Neural cell (in vitro differentiated cells): ENCODE measurements at regions not wholly inside any gene's neighbourhood (a gene's known extent, or its start where the extent isn't known, plus 50 kb on each side); places are given as distances from the start of the nearest gene placed in this dataset.

ENCODE experiments used
- H2AFZ ChIP-seq: fragments of 200-600, 300-800 bp; sonication (generic), shearing (Covaris generic); 2 replicates; pipeline ENCODE4 v1.6.0; 2014; ENCODE audit warnings: low read depth, mild to moderate bottlenecking, antibody characterized with exemption, low read length, moderate library complexity
- H3F3A ChIP-seq: fragments of 200-600 bp; shearing (Covaris generic); 2 replicates; pipeline ENCODE4 v1.6.1; 2016; ENCODE audit warnings: mild to moderate bottlenecking, moderate library complexity, mixed read lengths, antibody characterized with exemption, low read length; ENCODE audit not compliant: insufficient read depth, poor library complexity, severe bottlenecking
- H3K27ac ChIP-seq: fragments of 200-600, 300-800 bp; sonication (generic), shearing (Covaris generic); 2 replicates; pipeline ENCODE4 v1.5.1; 2014; ENCODE audit warnings: mild to moderate bottlenecking, low read length, moderate library complexity
- H3K27me3 ChIP-seq: fragments of 300-800, 200-600 bp; sonication (generic), shearing (Covaris generic); 2 replicates; pipeline ENCODE4 v1.6.0; 2014; ENCODE audit warnings: mild to moderate bottlenecking, low read depth, low read length, moderate library complexity; ENCODE audit not compliant: insufficient read depth
- H3K36me3 ChIP-seq: fragments of 300-800, 200-600 bp; sonication (generic), shearing (Covaris generic); 2 replicates; pipeline ENCODE4 v1.5.1; 2014; ENCODE audit warnings: mild to moderate bottlenecking, antibody characterized with exemption, low read length, moderate library complexity; ENCODE audit not compliant: insufficient read depth
- H3K4me2 ChIP-seq: fragments of 300-800, 200-600 bp; sonication (generic), shearing (Covaris generic); 2 replicates; pipeline ENCODE4 v1.6.0; 2014; ENCODE audit warnings: mild to moderate bottlenecking, low read length
- H3K4me3 ChIP-seq: fragments of 300-800, 200-600 bp; sonication (generic), shearing (Covaris generic); 2 replicates; pipeline ENCODE4 v1.5.1; 2014; ENCODE audit warnings: mild to moderate bottlenecking, low read length, moderate library complexity
- H3K79me2 ChIP-seq: fragments of 200-600 bp; shearing (Covaris generic); replicated peaks from 2 replicates; pipeline ENCODE4 v1.6.0; 2014; ENCODE audit warnings: mild to moderate bottlenecking, low read length, moderate library complexity; ENCODE audit not compliant: insufficient read depth
- H3K9ac ChIP-seq: fragments of 300-800, 200-600 bp; sonication (generic), shearing (Covaris generic); 2 replicates; pipeline ENCODE4 v1.6.1; 2016; ENCODE audit warnings: mild to moderate bottlenecking, low read length, mixed read lengths
- H3K9me2 ChIP-seq: fragments of 200-600 bp; shearing (Covaris generic); 2 replicates; pipeline ENCODE4 v1.6.1; 2016; ENCODE audit warnings: mild to moderate bottlenecking, low read length, mixed read lengths; ENCODE audit not compliant: insufficient read depth
- H3K9me3 ChIP-seq: fragments of 200-600, 300-800 bp; sonication (generic), shearing (Covaris generic); 2 replicates; pipeline ENCODE4 v1.6.1; 2016; ENCODE audit warnings: mild to moderate bottlenecking, mixed run types, low read length, moderate library complexity, mixed read lengths
- H4K20me1 ChIP-seq: fragments of 200-600 bp; shearing (Covaris generic); 2 replicates; pipeline ENCODE4 v1.6.1; 2016; ENCODE audit warnings: mild to moderate bottlenecking, mixed run types; ENCODE audit not compliant: insufficient read depth
- EP300 ChIP-seq: fragments of 450-650 bp; conservative IDR thresholded peaks from 2 replicates; pipeline ENCODE4 v1.6.1; 2014; ENCODE audit warnings: antibody characterized with exemption, mild to moderate bottlenecking, moderate library complexity; ENCODE audit not compliant: poor library complexity, severe bottlenecking
- EZH2 ChIP-seq: fragments of 200-600, 300-800 bp; shearing (Covaris generic), sonication (generic); IDR thresholded peaks from 2 replicates; pipeline ENCODE4 v1.6.1; 2014; ENCODE audit warnings: antibody characterized with exemption, low read length, borderline replicate concordance, mild to moderate bottlenecking; ENCODE audit not compliant: insufficient read depth, poor library complexity, severe bottlenecking
- MXI1 ChIP-seq: fragments of 450-650 bp; conservative IDR thresholded peaks from 2 replicates; pipeline ENCODE4 v1.6.1; 2014; ENCODE audit warnings: antibody characterized with exemption, mild to moderate bottlenecking; ENCODE audit not compliant: poor library complexity, severe bottlenecking
- POLR2AphosphoS5 ChIP-seq: IDR thresholded peaks from 2 replicates; pipeline ENCODE4 v1.6.1; 2012
- RAD21 ChIP-seq: fragments of 450-650 bp; conservative IDR thresholded peaks from 2 replicates; pipeline ENCODE4 v1.6.1; 2014; ENCODE audit warnings: antibody characterized with exemption, mild to moderate bottlenecking, moderate library complexity
- SMC3 ChIP-seq: fragments of 450-650 bp; conservative IDR thresholded peaks from 2 replicates; pipeline ENCODE4 v1.6.1; 2014; ENCODE audit warnings: antibody characterized with exemption, mild to moderate bottlenecking, moderate library complexity; ENCODE audit not compliant: poor library complexity
- TAF1 ChIP-seq: IDR thresholded peaks from 2 replicates; pipeline ENCODE4 v1.6.1; 2012; ENCODE audit warnings: low read depth
- TF ChIP-seq, protein P1 (sequence below): fragments of 450-650 bp; IDR thresholded peaks from 2 replicates; pipeline ENCODE4 v1.5.1; 2014; ENCODE audit warnings: antibody characterized with exemption, mild to moderate bottlenecking, moderate library complexity; ENCODE audit not compliant: poor library complexity, severe bottlenecking
- TF ChIP-seq, protein P2 (sequence below): IDR thresholded peaks from 2 replicates; pipeline ENCODE4 v1.6.1; 2012; ENCODE audit warnings: borderline replicate concordance

DNA sequence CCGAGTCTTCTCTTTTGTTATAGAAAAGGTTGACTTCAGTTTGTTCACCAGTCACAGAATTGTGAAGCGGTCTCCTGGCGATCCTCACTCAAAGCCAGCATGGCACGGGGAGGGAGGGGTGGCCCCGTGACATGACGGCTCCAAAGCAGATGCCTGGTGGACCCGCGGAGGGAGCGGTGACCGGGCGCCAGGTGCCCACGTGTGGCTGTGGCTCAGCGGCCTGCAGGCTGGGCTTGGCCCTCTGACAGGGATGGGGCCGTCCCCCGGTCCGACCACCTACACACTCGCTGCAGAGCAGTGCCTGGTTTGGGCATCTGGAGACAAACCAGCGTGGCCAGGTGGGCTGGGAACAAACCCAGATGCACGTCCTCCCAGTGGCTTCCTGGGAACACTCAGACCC lies 129.1 kb upstream of the SNTG2 start:
- Histone ChIP-seq H2AFZ (no peak overlapping the region), H3K79me2 (no peaks in the 10 kb centered on the region), H3K4me2 (no peak overlapping the region), H4K20me1 (no peaks in the 10 kb centered on the region), H3K36me3 (no peaks in the 10 kb centered on the region), H3K27me3 (no peaks in the 10 kb centered on the region), H3K9me3 (no peaks in the 10 kb centered on the region), H3K9me2 (no peaks in the 10 kb centered on the region), H3K9ac (no peak overlapping the region), H3K27ac (no peak overlapping the region), H3F3A (no peaks in the 10 kb centered on the region), H3K4me3 (no peak overlapping the region)
- TF ChIP-seq MXI1: no peak
- no peak for TF ChIP-seq TAF1
- no peak for TF ChIP-seq EZH2
- TF ChIP-seq, protein P1, sequence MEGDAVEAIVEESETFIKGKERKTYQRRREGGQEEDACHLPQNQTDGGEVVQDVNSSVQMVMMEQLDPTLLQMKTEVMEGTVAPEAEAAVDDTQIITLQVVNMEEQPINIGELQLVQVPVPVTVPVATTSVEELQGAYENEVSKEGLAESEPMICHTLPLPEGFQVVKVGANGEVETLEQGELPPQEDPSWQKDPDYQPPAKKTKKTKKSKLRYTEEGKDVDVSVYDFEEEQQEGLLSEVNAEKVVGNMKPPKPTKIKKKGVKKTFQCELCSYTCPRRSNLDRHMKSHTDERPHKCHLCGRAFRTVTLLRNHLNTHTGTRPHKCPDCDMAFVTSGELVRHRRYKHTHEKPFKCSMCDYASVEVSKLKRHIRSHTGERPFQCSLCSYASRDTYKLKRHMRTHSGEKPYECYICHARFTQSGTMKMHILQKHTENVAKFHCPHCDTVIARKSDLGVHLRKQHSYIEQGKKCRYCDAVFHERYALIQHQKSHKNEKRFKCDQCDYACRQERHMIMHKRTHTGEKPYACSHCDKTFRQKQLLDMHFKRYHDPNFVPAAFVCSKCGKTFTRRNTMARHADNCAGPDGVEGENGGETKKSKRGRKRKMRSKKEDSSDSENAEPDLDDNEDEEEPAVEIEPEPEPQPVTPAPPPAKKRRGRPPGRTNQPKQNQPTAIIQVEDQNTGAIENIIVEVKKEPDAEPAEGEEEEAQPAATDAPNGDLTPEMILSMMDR: no peak
- TF ChIP-seq POLR2AphosphoS5: no peak

DNA sequence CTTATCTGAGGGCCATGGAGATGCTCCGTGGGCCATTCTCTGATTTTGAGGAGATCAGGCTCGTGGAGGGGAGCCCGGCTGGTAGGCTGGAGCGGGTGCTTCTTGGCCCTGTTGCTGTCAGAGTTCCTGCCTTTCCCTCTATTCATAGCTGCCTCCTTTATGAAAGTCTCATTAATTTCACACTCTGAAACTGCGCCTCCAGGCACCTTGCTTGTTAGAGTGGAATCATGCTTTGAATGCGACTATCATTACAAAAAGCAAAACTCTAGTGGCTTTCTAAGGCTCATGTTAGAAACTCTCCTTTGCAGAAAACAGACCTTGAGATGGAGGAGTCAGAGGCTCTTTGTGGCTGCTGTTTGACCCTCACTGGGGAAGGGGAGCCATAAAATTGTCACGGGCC lies 131.0 kb upstream of the SNTG2 start:
- TF ChIP-seq TAF1: no peak
- Histone ChIP-seq H3K9ac (no peak overlapping the region), H4K20me1 (no peaks in the 10 kb centered on the region), H3K27ac (no peak overlapping the region), H3K27me3 (no peaks in the 10 kb centered on the region), H3K9me2 (no peaks in the 10 kb centered on the region), H2AFZ (no peak overlapping the region), H3K9me3 (no peaks in the 10 kb centered on the region), H3K36me3 (no peaks in the 10 kb centered on the region), H3K79me2 (no peaks in the 10 kb centered on the region), H3F3A (no peaks in the 10 kb centered on the region), H3K4me2 (no peak overlapping the region), H3K4me3 (no peak overlapping the region)

DNA sequence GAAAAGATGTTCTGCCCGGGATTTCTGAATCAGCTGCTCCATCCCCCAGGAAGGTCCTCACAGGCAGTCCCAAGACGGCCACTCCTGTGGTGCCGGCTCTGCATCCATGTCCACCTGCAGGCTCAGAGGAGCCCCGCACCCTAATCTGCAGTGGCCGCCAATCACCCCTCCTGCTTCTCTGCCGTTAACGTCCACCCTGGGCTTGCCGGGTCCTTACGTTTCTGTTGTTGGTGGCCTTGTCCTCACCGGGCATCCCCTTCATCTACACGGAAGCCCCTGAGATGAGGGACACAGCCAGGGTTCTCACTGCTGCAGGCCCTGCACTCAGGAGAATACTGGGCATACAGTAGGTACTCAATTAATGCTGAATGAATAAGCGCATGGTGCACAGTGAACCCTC lies 131.5 kb upstream of the SNTG2 start:
- H3K9me2 ChIP-seq: no peaks in the 10 kb centered on the region
- H2AFZ ChIP-seq: no peak overlapping the region
- no peak overlapping the region for H3K4me2 ChIP-seq
- no peaks in the 10 kb centered on the region for H3F3A ChIP-seq
- TF ChIP-seq TAF1 (no peak), MXI1 (no peak), RAD21 (no peak), EP300 (no peak), EZH2 (no peak), SMC3 (no peak), POLR2AphosphoS5 (no peak)
- TF ChIP-seq, protein P1: no peak
- TF ChIP-seq, protein P2, sequence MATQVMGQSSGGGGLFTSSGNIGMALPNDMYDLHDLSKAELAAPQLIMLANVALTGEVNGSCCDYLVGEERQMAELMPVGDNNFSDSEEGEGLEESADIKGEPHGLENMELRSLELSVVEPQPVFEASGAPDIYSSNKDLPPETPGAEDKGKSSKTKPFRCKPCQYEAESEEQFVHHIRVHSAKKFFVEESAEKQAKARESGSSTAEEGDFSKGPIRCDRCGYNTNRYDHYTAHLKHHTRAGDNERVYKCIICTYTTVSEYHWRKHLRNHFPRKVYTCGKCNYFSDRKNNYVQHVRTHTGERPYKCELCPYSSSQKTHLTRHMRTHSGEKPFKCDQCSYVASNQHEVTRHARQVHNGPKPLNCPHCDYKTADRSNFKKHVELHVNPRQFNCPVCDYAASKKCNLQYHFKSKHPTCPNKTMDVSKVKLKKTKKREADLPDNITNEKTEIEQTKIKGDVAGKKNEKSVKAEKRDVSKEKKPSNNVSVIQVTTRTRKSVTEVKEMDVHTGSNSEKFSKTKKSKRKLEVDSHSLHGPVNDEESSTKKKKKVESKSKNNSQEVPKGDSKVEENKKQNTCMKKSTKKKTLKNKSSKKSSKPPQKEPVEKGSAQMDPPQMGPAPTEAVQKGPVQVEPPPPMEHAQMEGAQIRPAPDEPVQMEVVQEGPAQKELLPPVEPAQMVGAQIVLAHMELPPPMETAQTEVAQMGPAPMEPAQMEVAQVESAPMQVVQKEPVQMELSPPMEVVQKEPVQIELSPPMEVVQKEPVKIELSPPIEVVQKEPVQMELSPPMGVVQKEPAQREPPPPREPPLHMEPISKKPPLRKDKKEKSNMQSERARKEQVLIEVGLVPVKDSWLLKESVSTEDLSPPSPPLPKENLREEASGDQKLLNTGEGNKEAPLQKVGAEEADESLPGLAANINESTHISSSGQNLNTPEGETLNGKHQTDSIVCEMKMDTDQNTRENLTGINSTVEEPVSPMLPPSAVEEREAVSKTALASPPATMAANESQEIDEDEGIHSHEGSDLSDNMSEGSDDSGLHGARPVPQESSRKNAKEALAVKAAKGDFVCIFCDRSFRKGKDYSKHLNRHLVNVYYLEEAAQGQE: no peak
- H3K9me3 ChIP-seq: no peaks in the 10 kb centered on the region
- no peaks in the 10 kb centered on the region for H3K27me3 ChIP-seq
- no peaks in the 10 kb centered on the region for H3K36me3 ChIP-seq
- no peaks in the 10 kb centered on the region for H3K79me2 ChIP-seq
- H3K9ac ChIP-seq: no peak overlapping the region
- H3K27ac ChIP-seq: no peak overlapping the region
- no peak overlapping the region for H3K4me3 ChIP-seq
- no peaks in the 10 kb centered on the region for H4K20me1 ChIP-seq
